ENCODE measurements at regions not wholly inside any gene's neighbourhood (a gene's known extent, or its start where the extent isn't known, plus 50 kb on each side); places are given as distances from the start of the nearest gene placed in this dataset.

DNA sequence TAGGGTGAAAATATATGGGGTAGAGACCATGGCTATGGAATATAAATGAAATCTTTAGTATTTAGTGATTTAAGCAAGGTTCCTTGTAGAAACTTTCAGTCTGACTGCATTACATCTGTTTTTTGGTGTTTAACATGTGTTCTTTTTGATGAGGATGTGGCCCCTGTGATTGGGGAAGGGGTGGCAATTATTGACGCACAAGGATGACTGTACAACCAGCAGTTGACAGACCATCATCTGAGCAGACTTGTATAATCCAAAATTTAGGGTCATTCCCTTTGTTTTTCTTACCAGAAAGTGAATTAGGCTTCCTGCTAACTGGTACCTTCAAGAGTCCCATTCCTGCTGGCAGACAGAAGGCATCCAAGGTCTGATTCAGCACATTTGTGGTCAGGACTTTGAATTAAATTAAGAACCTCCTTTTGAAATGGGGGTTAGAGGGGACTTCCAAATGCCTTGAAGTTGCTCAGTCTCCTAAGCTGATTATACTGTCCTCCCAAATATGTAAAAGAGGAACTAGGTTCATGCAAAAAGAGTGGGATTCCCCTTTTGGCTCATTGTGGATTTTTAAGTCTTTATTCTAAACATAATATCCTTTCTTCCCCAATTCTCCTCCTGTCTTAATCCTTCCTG lies 112.4 kb upstream of the CXCL13 start:
- TF ChIP-seq POLR2AphosphoS5 (IDR thresholded peaks at IDR 0.05) = no peak
- no peak for TF ChIP-seq POLR2A (IDR thresholded peaks at IDR 0.05)
- no peak for TF ChIP-seq CTCF (IDR thresholded peaks at IDR 0.05 in 8 of 11, conservative IDR thresholded peaks at IDR 0.05 in 3 of 11)
- WGBS, 5 donors = 33 to 44% (median 38%) methylated on average over 1 of the region's 1 CpG
- intact Hi-C loops (cut with DNase I; ENCODE audit: low total_unique reads) = no loop called here
- Histone ChIP-seq H3K27me3 (replicated peaks in 1 of 7) (no peaks in the 10 kb centered on the region), H3K9me3 (no peaks in the 10 kb centered on the region), H3K36me3 (no peaks in the 10 kb centered on the region), H3K4me3 (no peak overlapping the region), H3K4me1 (peaks cover 0 to 3% (median 0%) of the 10 kb centered on the region in 6 donors), H3K27ac (no peak overlapping the region)
- DNase-seq = no peak

- Histone ChIP-seq H3K36me3 (no peaks in the 10 kb centered on the region), H3K27me3 (replicated peaks in 1 of 7) (no peaks in the 10 kb centered on the region), H3K4me3 (no peak overlapping the region), H3K27ac (no peak overlapping the region), H3K9me3 (no peaks in the 10 kb centered on the region), H3K4me1 (peaks cover 0 to 3% (median 0%) of the 10 kb centered on the region in 6 donors)
- no peak for DNase-seq
- intact Hi-C loops (cut with DNase I; ENCODE audit: low total_unique reads) = no loop called here
- TF ChIP-seq CTCF (IDR thresholded peaks at IDR 0.05 in 8 of 11, conservative IDR thresholded peaks at IDR 0.05 in 3 of 11) = no peak
- TF ChIP-seq POLR2AphosphoS5 (IDR thresholded peaks at IDR 0.05) = no peak
- no peak for TF ChIP-seq POLR2A (IDR thresholded peaks at IDR 0.05)
- 76 to 89% (median 84%) methylated on average over 2 of the region's 2 CpGs for WGBS, 5 donors
Observed at GRCh38 chr4:77493829-77494551, 111.6 kb upstream of the CXCL13 start.

GRCh38 chr4:77496457-77496856 lies 109.2 kb upstream of the CXCL13 start:
- no peak for DNase-seq
- Histone ChIP-seq H3K27ac (no peak overlapping the region), H3K27me3 (replicated peaks in 1 of 7) (no peaks in the 10 kb centered on the region), H3K4me1 (peaks cover 0 to 3% (median 0%) of the 10 kb centered on the region in 6 donors), H3K9me3 (no peaks in the 10 kb centered on the region), H3K4me3 (no peak overlapping the region), H3K36me3 (no peaks in the 10 kb centered on the region)
- intact Hi-C loops (cut with DNase I; ENCODE audit: low total_unique reads) = no loop called here
- TF ChIP-seq CTCF (IDR thresholded peaks at IDR 0.05 in 8 of 11, conservative IDR thresholded peaks at IDR 0.05 in 3 of 11) (no peak), POLR2AphosphoS5 (IDR thresholded peaks at IDR 0.05) (no peak), POLR2A (IDR thresholded peaks at IDR 0.05) (no peak)

DNA sequence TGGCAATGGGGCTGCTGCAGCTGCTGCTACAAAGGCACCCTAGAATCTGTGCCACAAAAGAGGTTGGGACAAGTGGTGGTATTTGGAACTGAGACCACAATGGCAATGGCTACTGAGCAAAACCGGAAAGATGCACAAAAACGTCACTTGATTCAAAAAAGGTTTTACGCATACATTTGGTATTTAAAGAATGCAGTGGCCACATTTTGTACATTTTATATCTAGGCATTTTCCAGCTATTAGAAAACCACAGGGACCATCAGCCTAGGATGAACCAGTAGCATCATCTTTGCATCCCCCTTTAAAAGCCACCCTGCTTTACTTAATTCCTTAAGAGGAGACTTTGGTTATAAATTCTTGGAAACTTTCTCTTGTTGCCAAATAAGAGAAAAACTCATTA lies 104.8 kb upstream of the CXCL13 start:
- Histone ChIP-seq H3K4me3 (no peak overlapping the region), H3K36me3 (no peaks in the 10 kb centered on the region), H3K27ac (no peak overlapping the region), H3K27me3 (replicated peaks in 1 of 7) (no peaks in the 10 kb centered on the region), H3K9me3 (no peaks in the 10 kb centered on the region), H3K4me1 (no peaks in the 10 kb centered on the region)
- 81 to 95% (median 93%) methylated on average over 3 of the region's 3 CpGs for WGBS, 5 donors
- intact Hi-C loops (cut with DNase I; ENCODE audit: low total_unique reads) = no loop called here
- no peak for DNase-seq
- TF ChIP-seq CTCF (IDR thresholded peaks at IDR 0.05 in 8 of 11, conservative IDR thresholded peaks at IDR 0.05 in 3 of 11) (no peak), POLR2A (IDR thresholded peaks at IDR 0.05) (no peak), POLR2AphosphoS5 (IDR thresholded peaks at IDR 0.05) (no peak)

Measured in spleen (tissue), 11 donors.